KOPT-K1 (cell line): ENCODE measurements at regions not wholly inside any gene's neighbourhood (a gene's known extent, or its start where the extent isn't known, plus 50 kb on each side); places are given as distances from the start of the nearest gene placed in this dataset.

Experiments used
- H3K27ac ChIP-seq: fragments of 200-600 bp; sonication (generic); 2 replicates; pipeline ENCODE4 v1.5.1; 2016; ENCODE audit warnings: antibody characterized with exemption, mild to moderate bottlenecking, low read depth, low read length; ENCODE audit not compliant: poor library complexity, severe bottlenecking
- H3K36me3 ChIP-seq: fragments of 200-600 bp; sonication (generic); 2 replicates; pipeline ENCODE4 v1.5.1; 2017; ENCODE audit warnings: antibody characterized with exemption, mild to moderate bottlenecking, low read length, moderate library complexity; ENCODE audit not compliant: insufficient read depth
- H3K9me3 ChIP-seq: fragments of 200-600 bp; sonication (generic); 2 replicates; pipeline ENCODE4 v1.5.1; 2017; ENCODE audit warnings: antibody characterized with exemption, low read length, mild to moderate bottlenecking; ENCODE audit not compliant: insufficient read depth, poor library complexity, severe bottlenecking

GRCh38 chr11:106186630-106187029 is 109.2 kb downstream of the AASDHPPT start:
- peaks cover 5% of the 10 kb centered on the region for H3K9me3 ChIP-seq
- no peaks in the 10 kb centered on the region for H3K36me3 ChIP-seq
- no peak overlapping the region for H3K27ac ChIP-seq

- H3K27ac ChIP-seq = no peak overlapping the region
- H3K9me3 ChIP-seq = peaks cover 5% of the 10 kb centered on the region
- H3K36me3 ChIP-seq = no peaks in the 10 kb centered on the region
Observed at GRCh38 chr11:106187860-106188456, 110.5 kb downstream of the AASDHPPT start.

- Histone ChIP-seq H3K9me3 (no peaks in the 10 kb centered on the region), H3K36me3 (no peaks in the 10 kb centered on the region), H3K27ac (no peak overlapping the region)
Observed at GRCh38 chr11:106193956-106194355, 116.5 kb downstream of the AASDHPPT start.

- Histone ChIP-seq H3K27ac (no peak overlapping the region), H3K9me3 (no peaks in the 10 kb centered on the region)
Observed at GRCh38 chr11:106197438-106197837, 120.0 kb downstream of the AASDHPPT start.

DNA sequence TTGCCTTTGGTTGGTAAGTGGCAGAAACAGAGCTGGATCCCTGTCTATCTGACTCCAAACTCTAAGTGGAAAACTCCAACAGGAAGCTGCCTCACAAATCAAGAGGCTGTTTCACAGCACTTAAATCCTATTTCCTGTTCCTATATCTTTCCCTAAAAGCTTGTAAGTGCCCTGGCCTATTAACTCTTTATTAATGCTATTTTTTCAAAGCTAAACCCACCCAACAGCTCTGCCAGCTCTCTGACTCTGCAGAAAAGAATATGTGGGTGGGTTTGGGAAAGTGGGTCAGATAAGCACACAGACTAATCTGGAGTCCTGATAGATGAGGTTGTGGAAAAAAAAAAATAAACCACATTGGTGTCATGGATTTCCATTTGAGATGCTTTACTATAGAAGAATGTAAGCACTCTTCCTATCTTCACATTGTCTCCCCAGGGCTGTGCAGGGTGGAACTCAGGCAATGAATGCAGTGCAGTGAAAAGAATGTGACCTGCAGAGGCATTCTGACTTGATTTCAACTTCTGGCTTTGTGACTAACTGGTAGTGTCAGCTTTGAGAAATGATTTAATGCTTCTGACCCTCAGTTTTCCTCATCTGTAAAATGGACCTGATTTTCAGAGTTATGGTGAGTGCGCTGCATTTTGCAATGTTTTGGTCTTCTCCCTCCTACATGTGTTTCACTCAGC is 125.6 kb downstream of the AASDHPPT start:
- Histone ChIP-seq H3K36me3 (no peaks in the 10 kb centered on the region), H3K27ac (no peak overlapping the region), H3K9me3 (no peaks in the 10 kb centered on the region)

More at GRCh38 chr11:106197438-106197837, 120.0 kb downstream of the AASDHPPT start:
- no peaks in the 10 kb centered on the region for H3K36me3 ChIP-seq

GRCh38 chr11:106208760-106209159 is 131.3 kb downstream of the AASDHPPT start:
- H3K36me3 ChIP-seq = no peaks in the 10 kb centered on the region
- no peak overlapping the region for H3K27ac ChIP-seq
- peaks cover 4% of the 10 kb centered on the region for H3K9me3 ChIP-seq

- H3K36me3 ChIP-seq = no peaks in the 10 kb centered on the region
- H3K27ac ChIP-seq = no peak overlapping the region
- H3K9me3 ChIP-seq = peaks cover 4% of the 10 kb centered on the region
Observed at GRCh38 chr11:106212081-106212480, 134.6 kb downstream of the AASDHPPT start.

DNA sequence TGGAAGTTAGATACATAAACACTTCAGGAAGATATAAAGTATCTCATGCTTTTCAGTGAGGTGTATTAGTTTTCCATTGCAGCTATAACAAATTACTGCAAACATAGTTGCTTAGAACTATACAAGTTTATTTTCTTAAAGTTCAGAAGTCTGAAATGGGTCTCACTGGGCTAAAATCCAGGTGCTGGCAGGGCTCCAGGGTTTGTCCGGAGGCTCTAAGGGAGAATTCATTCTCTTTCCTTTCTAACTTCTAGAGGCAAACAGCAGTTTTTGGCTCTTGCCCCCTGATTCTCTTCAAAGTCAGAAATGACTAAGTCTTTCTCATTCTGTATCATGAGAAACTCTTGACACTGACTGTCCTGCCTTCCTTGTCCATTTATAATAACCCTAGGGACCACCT is 138.8 kb downstream of the AASDHPPT start:
- Histone ChIP-seq H3K36me3 (no peaks in the 10 kb centered on the region), H3K9me3 (peaks cover 4% of the 10 kb centered on the region)

DNA sequence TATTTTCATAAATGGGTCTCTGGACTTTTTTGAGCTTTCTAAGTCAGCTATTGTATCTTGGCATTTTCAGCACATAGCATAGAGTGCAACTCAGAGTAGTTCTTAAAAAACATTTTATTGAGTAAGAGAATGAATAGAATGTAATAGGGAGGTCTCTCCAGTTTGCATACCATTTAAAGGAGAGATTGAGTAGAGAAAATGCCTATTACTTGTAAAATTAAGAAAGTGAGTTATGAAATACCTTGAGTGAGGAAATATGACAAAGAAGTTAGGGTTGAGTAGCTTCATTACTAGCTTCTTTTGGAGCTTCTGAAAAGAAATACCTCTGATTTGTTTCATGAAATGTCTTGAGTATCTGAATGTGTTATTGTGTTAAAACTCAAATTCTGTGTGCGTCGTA is 140.0 kb downstream of the AASDHPPT start:
- no peak overlapping the region for H3K27ac ChIP-seq
- peaks cover 13% of the 10 kb centered on the region for H3K9me3 ChIP-seq
- no peaks in the 10 kb centered on the region for H3K36me3 ChIP-seq

More for the DNA sequence above, 138.8 kb downstream of the AASDHPPT start:
- H3K27ac ChIP-seq = no peak overlapping the region

DNA sequence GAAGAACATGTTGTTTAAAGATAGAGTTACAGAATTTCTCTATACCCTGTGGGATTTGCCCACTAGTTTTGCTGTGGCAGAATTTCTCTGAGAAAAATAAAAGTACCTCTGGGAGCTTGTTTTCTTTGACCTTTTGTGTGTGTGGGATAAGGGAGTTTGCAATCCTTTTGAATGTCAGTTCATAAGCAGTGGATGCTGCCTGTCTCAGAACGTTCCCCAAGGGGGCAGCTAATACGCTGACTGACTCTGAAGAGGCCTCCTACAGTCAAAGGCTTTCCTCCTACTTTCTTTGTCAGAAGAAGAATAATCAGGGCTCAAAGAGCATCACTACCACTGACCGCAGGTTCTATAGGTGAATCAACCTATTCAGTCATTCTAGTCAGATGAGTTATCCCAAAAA is 140.6 kb downstream of the AASDHPPT start:
- Histone ChIP-seq H3K9me3 (peaks cover 16% of the 10 kb centered on the region), H3K27ac (no peak overlapping the region), H3K36me3 (no peaks in the 10 kb centered on the region)

DNA sequence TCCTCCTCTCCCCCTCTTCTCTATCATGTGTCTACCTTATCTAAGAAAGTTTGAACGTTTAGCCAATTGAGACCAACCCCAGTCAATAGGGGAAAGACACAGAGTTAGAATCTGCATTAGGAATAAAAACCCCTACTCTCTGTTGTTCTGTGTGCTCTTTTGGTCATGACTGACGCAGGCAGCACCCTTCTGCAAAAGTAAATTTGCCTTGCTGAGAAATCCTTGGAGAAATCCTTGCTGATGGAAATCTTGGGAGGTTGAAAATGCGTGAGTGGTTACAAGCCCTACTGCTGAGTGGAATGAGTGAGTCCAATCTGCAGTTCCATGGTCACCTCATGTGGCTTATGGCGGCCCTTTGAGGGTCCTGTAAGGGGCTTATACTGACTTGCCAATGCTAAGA is 145.2 kb downstream of the AASDHPPT start:
- no peaks in the 10 kb centered on the region for H3K36me3 ChIP-seq
- peaks cover 22% of the 10 kb centered on the region for H3K9me3 ChIP-seq

GRCh38 chr11:106224172-106224571 is 146.7 kb downstream of the AASDHPPT start:
- no peaks in the 10 kb centered on the region for H3K36me3 ChIP-seq

More for the DNA sequence above, 145.2 kb downstream of the AASDHPPT start:
- H3K27ac ChIP-seq = no peak overlapping the region

GRCh38 chr11:106228996-106229395 is 151.5 kb downstream of the AASDHPPT start:
- Histone ChIP-seq H3K36me3 (no peaks in the 10 kb centered on the region), H3K27ac (no peak overlapping the region), H3K9me3 (peaks cover 8% of the 10 kb centered on the region)

More at GRCh38 chr11:106224172-106224571, 146.7 kb downstream of the AASDHPPT start:
- peaks cover 22% of the 10 kb centered on the region for H3K9me3 ChIP-seq
- H3K27ac ChIP-seq = no peak overlapping the region

DNA sequence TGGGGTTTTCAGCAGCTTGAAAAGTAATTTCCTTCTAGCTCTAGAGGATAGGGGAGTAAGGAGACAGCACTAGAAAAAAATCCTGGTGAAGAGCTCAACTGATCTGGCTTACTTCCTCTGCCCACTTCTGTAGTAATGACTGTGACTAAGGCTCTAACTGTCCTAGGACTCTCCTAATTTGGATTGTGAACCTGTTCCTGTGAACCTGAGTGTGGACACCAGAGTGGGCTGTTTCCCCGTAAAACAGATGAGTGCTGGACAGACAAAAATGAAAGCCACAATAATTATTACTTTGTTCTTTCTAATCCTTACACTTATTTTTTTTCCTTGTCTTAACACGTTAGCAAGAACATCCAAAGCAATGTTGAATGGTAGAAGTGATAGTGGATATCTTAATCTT is 154.1 kb downstream of the AASDHPPT start:
- peaks cover 8% of the 10 kb centered on the region for H3K9me3 ChIP-seq

GRCh38 chr11:106233191-106233590 is 155.7 kb downstream of the AASDHPPT start:
- H3K9me3 ChIP-seq = peaks cover 8% of the 10 kb centered on the region

More for the DNA sequence above, 154.1 kb downstream of the AASDHPPT start:
- H3K36me3 ChIP-seq = no peaks in the 10 kb centered on the region
- H3K27ac ChIP-seq = no peak overlapping the region

DNA sequence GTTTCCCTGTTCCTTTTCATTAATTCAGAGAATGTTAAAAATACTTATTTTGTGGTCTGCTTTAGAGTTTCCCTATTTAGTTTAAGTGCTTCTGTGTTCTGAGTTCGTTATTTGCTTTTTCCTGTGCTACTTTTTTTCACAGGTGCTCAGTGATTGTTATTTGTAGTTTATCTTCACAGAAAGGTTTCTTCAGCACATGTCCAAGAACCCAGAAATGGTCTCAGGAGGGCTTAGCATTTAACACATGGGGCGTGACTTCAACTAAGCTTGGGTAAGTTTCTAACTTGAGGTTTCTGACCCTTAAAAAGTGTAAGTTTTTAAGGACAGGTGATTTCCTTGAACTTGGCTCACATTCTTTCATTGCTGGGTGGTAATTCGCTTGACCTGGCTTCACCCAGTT is 157.3 kb downstream of the AASDHPPT start:
- H3K36me3 ChIP-seq = no peaks in the 10 kb centered on the region
- no peak overlapping the region for H3K27ac ChIP-seq
- peaks cover 8% of the 10 kb centered on the region for H3K9me3 ChIP-seq

More at GRCh38 chr11:106233191-106233590, 155.7 kb downstream of the AASDHPPT start:
- Histone ChIP-seq H3K27ac (no peak overlapping the region), H3K36me3 (no peaks in the 10 kb centered on the region)
